ENCODE measurements at regions not wholly inside any gene's neighbourhood (a gene's known extent, or its start where the extent isn't known, plus 50 kb on each side); places are given as distances from the start of the nearest gene placed in this dataset.

GRCh38 chr19:30304540-30304939 is 67.6 kb upstream of the ZNF536 start:
- DNase-seq: no peak
- Histone ChIP-seq H3K36me3 (no peaks in the 10 kb centered on the region), H3K4me1 (no peaks in the 10 kb centered on the region), H3K4me3 (no peak overlapping the region), H3K27me3 (no peaks in the 10 kb centered on the region), H3K9me3 (no peaks in the 10 kb centered on the region), H3K27ac (no peak overlapping the region)
- no peak for TF ChIP-seq CTCF (IDR thresholded peaks at IDR 0.05)
- ATAC-seq: no peak
- intact Hi-C loops (cut with DNase I): no loop called here

GRCh38 chr19:30305346-30306060 is 66.7 kb upstream of the ZNF536 start:
- intact Hi-C loops (cut with DNase I): no loop called here
- no peaks in the 10 kb centered on the region for H3K36me3 ChIP-seq
- no peak overlapping the region for H3K27ac ChIP-seq
- ATAC-seq (no peak), DNase-seq (no peak)
- H3K27me3 ChIP-seq: no peaks in the 10 kb centered on the region
- H3K4me3 ChIP-seq: no peak overlapping the region
- TF ChIP-seq CTCF (IDR thresholded peaks at IDR 0.05): no peak
- no peaks in the 10 kb centered on the region for H3K4me1 ChIP-seq
- no peaks in the 10 kb centered on the region for H3K9me3 ChIP-seq

- TF ChIP-seq CTCF (IDR thresholded peaks at IDR 0.05): no peak
- intact Hi-C loops (cut with DNase I): no loop called here
- no peak overlapping the region for H3K4me3 ChIP-seq
- no peaks in the 10 kb centered on the region for H3K4me1 ChIP-seq
- no peaks in the 10 kb centered on the region for H3K36me3 ChIP-seq
- ATAC-seq: no peak
- DNase-seq: no peak
- H3K9me3 ChIP-seq: no peaks in the 10 kb centered on the region
- no peak overlapping the region for H3K27ac ChIP-seq
- H3K27me3 ChIP-seq: peaks cover 0 to 5% of the 10 kb centered on the region in 2 donors
Observed at GRCh38 chr19:30307191-30307974, 64.8 kb upstream of the ZNF536 start.

GRCh38 chr19:30309176-30309575 is 63.0 kb upstream of the ZNF536 start:
- ATAC-seq (no peak), DNase-seq (no peak)
- H3K27me3 ChIP-seq: peaks cover 0 to 5% of the 10 kb centered on the region in 2 donors
- intact Hi-C loops (cut with DNase I): no loop called here
- TF ChIP-seq CTCF (IDR thresholded peaks at IDR 0.05): no peak
- no peaks in the 10 kb centered on the region for H3K9me3 ChIP-seq
- no peak overlapping the region for H3K27ac ChIP-seq
- H3K4me1 ChIP-seq: no peaks in the 10 kb centered on the region
- H3K36me3 ChIP-seq: no peaks in the 10 kb centered on the region
- H3K4me3 ChIP-seq: no peak overlapping the region

GRCh38 chr19:30309905-30310601 is 62.1 kb upstream of the ZNF536 start:
- no peak overlapping the region for H3K27ac ChIP-seq
- ATAC-seq (no peak), DNase-seq (no peak)
- intact Hi-C loops (cut with DNase I): no loop called here
- H3K4me1 ChIP-seq: no peaks in the 10 kb centered on the region
- no peak overlapping the region for H3K4me3 ChIP-seq
- no peaks in the 10 kb centered on the region for H3K9me3 ChIP-seq
- peaks cover 0 to 5% of the 10 kb centered on the region in 2 donors for H3K27me3 ChIP-seq
- no peaks in the 10 kb centered on the region for H3K36me3 ChIP-seq
- TF ChIP-seq CTCF (IDR thresholded peaks at IDR 0.05): no peak
